Lower leg skin (tissue), 3 donors: ENCODE measurements at regions not wholly inside any gene's neighbourhood (a gene's known extent, or its start where the extent isn't known, plus 50 kb on each side); places are given as distances from the start of the nearest gene placed in this dataset.

ENCODE experiments used
- POLR2A ChIP-seq, 2 donors: fragments of 450-650 bp; IDR thresholded peaks; one replicate each; pipeline ENCODE4 v1.6.1; 2016 to 2017; ENCODE audit warnings: antibody characterized with exemption in 2 of 2, mild to moderate bottlenecking in 1 of 2, moderate library complexity in 1 of 2
- TF ChIP-seq, protein P1 (sequence below), 3 donors: fragments of 450-650 bp; IDR thresholded peaks; one replicate each; pipeline ENCODE4 v1.5.1; 2016; ENCODE audit warnings: antibody characterized with exemption in 3 of 3, mild to moderate bottlenecking in 3 of 3, moderate library complexity in 2 of 3

DNA sequence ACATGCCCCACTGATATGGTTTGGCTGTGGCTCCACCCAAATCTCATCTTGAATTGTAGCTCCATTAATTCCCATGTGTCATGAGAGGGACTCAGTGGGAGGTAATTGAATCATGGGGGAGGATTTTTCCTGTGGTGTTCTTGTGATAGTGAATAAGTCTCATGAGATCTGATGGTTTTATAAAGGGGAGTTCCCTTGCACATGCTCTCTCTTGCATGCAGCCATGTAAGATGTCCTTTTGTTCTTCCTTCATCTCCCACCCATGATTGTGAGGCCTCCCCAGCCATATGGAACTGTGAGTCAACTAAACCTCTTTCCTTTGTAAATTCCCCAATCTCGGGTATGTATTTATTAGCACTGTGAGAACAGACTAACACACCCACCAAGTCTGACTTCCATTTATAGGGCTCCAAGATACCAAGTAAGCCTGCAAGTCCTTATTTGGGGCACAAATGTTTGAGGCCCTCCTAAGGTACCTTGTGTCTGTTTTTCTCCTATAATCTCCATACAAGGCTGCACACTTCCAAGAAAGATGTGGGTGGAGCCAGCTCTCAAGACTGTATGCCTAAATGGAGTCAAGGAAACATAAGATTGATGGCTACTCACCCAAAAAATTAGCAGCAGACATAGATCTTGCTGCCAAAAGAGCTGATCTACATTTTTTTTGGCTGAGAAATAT lies 364.7 kb downstream of the TXNL1 start:
- TF ChIP-seq, protein P1, sequence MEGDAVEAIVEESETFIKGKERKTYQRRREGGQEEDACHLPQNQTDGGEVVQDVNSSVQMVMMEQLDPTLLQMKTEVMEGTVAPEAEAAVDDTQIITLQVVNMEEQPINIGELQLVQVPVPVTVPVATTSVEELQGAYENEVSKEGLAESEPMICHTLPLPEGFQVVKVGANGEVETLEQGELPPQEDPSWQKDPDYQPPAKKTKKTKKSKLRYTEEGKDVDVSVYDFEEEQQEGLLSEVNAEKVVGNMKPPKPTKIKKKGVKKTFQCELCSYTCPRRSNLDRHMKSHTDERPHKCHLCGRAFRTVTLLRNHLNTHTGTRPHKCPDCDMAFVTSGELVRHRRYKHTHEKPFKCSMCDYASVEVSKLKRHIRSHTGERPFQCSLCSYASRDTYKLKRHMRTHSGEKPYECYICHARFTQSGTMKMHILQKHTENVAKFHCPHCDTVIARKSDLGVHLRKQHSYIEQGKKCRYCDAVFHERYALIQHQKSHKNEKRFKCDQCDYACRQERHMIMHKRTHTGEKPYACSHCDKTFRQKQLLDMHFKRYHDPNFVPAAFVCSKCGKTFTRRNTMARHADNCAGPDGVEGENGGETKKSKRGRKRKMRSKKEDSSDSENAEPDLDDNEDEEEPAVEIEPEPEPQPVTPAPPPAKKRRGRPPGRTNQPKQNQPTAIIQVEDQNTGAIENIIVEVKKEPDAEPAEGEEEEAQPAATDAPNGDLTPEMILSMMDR (IDR thresholded peaks at IDR 0.05): no peak
- no peak for TF ChIP-seq POLR2A (IDR thresholded peaks at IDR 0.05)
